Activated B cell treated with CpG ODN at 0.5 μM for 24 hours (primary cell): ENCODE measurements at regions not wholly inside any gene's neighbourhood (a gene's known extent, or its start where the extent isn't known, plus 50 kb on each side); places are given as distances from the start of the nearest gene placed in this dataset.
"Not testable (repeated sequence)": the region's sequence is repeated elsewhere in the genome, so short reads cannot be mapped to it uniquely, and the experiment has no call there.

Experiments
- ATAC-seq: fragments of 200-7000 bp; cut with Tn5 transposase; one replicate; pipeline ENCODE4 v1.10.0; 2021; ENCODE audit warnings: low read depth, mild to moderate bottlenecking, moderate library complexity
- CTCF ChIA-PET: fragments of 350-600 bp; sonication (Branson Sonifier 250); formaldehyde crosslinking; loops from one replicate; lab custom pipeline; 2021; ENCODE audit warnings: antibody characterized with exemption; lab: Charles Lee
- POLR2A ChIA-PET: fragments of 350-600 bp; sonication (Branson Sonifier 250); formaldehyde crosslinking; loops from one replicate; lab custom pipeline; 2021; ENCODE audit warnings: antibody characterized with exemption; lab: Charles Lee
- DNase-seq: peaks from one replicate; pipeline ENCODE4 v3.0.0; 2022
- H3K27ac Mint-ChIP-seq: one replicate; pipeline ENCODE4 v1.8.0; 2020; ENCODE audit warnings: mixed read lengths
- H3K27me3 Mint-ChIP-seq: one replicate; pipeline ENCODE4 v1.8.0; 2021; ENCODE audit warnings: mixed read lengths
- H3K36me3 Mint-ChIP-seq: one replicate; pipeline ENCODE4 v1.8.0; 2021; ENCODE audit warnings: low read depth, mixed read lengths
- H3K4me1 Mint-ChIP-seq: one replicate; pipeline ENCODE4 v1.8.0; 2021; ENCODE audit warnings: mixed read lengths
- H3K4me3 Mint-ChIP-seq: one replicate; pipeline ENCODE4 v1.8.0; 2020; ENCODE audit warnings: mild to moderate bottlenecking, mixed read lengths
- H3K9me3 Mint-ChIP-seq: one replicate; pipeline ENCODE4 v1.8.0; 2020; ENCODE audit warnings: mixed read lengths
- intact Hi-C: fragments of 100-400 bp; cut with micrococcal nuclease; formaldehyde crosslinking; loops from one replicate; pipeline ENCODE4 v1.15.1; 2024
- TF ChIP-seq, protein P1 (sequence below): fragments of 200-600 bp; IDR thresholded peaks from one replicate; pipeline ENCODE4 v1.8.0; 2022; ENCODE audit warnings: antibody characterized with exemption, mild to moderate bottlenecking

DNA sequence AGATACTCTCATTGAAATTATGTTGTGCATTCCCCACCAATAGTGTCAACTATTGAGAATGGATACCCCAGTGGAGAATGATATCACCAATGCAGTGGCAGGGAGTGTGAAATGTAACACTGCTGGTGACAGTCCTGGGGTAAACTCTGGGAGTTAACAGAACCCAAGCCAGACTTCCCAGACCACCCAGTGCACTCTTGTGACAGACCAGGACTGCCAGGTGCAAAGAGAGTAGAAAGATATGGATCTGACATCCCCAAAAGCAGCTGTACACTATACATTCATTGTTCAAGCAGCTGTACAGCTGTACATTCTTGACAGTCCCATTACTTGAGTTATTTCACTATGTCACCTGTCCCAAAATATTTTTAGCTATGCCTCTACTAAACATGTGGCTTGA lies 886.6 kb downstream of the DIAPH3 start:
- ChIA-PET POLR2A (no interaction called here), CTCF (no interaction called here)
- H3K27ac Mint-ChIP-seq, result no peak overlapping the region
- H3K27me3 Mint-ChIP-seq, result no peaks in the 10 kb centered on the region
- no peak for DNase-seq
- no peak overlapping the region for H3K4me3 Mint-ChIP-seq
- intact Hi-C loops, result no loop called here
- TF ChIP-seq, protein P1, sequence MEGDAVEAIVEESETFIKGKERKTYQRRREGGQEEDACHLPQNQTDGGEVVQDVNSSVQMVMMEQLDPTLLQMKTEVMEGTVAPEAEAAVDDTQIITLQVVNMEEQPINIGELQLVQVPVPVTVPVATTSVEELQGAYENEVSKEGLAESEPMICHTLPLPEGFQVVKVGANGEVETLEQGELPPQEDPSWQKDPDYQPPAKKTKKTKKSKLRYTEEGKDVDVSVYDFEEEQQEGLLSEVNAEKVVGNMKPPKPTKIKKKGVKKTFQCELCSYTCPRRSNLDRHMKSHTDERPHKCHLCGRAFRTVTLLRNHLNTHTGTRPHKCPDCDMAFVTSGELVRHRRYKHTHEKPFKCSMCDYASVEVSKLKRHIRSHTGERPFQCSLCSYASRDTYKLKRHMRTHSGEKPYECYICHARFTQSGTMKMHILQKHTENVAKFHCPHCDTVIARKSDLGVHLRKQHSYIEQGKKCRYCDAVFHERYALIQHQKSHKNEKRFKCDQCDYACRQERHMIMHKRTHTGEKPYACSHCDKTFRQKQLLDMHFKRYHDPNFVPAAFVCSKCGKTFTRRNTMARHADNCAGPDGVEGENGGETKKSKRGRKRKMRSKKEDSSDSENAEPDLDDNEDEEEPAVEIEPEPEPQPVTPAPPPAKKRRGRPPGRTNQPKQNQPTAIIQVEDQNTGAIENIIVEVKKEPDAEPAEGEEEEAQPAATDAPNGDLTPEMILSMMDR, result no peak
- H3K9me3 Mint-ChIP-seq, result peaks cover 2% of the 10 kb centered on the region
- no peaks in the 10 kb centered on the region for H3K36me3 Mint-ChIP-seq
- no peak for ATAC-seq
- H3K4me1 Mint-ChIP-seq, result no peaks in the 10 kb centered on the region

DNA sequence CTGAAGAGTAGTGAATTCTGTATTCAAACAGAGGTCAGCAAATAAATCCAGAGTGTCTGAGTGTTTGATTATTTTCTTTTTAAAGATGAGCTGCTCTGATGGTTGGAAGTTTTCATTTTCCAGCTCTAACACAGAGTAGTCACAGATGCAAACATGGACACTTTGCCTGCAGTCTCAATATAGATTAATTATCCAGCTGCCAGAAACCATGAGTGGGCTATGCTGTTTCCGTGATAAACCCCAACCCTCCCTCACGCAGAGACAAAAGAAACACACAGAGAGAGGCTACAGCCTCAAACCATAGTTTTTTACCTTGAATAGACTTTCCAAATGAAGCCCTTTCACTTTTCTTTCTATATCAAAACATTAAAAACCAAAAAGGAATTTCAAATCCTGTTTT lies 884.7 kb downstream of the DIAPH3 start:
- no peak for ATAC-seq
- no peak for DNase-seq
- intact Hi-C loops, result no loop called here
- POLR2A ChIA-PET, result no interaction called here
- CTCF ChIA-PET, result no interaction called here
- Mint-ChIP-seq H3K36me3 (no peaks in the 10 kb centered on the region), H3K27ac (no peak overlapping the region), H3K9me3 (peaks cover 2% of the 10 kb centered on the region), H3K4me3 (no peak overlapping the region), H3K27me3 (no peaks in the 10 kb centered on the region), H3K4me1 (no peaks in the 10 kb centered on the region)
- TF ChIP-seq, protein P1, result no peak

DNA sequence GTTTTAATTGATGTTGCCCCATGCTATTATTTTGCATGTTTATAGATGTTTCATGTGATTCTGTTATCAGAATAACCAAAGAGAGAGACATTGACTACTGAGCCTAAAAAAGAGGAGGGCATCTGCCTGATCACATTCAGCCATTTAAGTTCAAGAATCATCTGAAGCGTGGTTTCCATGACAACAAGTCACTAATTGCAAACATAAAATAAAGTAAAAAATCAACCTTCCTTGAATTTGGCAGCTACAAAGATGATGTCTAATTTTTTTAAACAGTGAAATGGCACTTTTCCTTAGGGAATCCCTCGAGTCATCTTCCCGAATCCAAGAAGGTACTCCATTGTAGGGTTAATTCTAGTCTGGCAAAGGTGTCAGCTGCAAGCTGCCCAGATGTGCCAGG lies 884.2 kb downstream of the DIAPH3 start:
- ATAC-seq (no peak), DNase-seq (no peak)
- no peaks in the 10 kb centered on the region for H3K36me3 Mint-ChIP-seq
- intact Hi-C loops, result no loop called here
- H3K4me1 Mint-ChIP-seq, result no peaks in the 10 kb centered on the region
- ChIA-PET POLR2A (no interaction called here), CTCF (no interaction called here)
- H3K27ac Mint-ChIP-seq, result no peak overlapping the region
- no peaks in the 10 kb centered on the region for H3K27me3 Mint-ChIP-seq
- TF ChIP-seq, protein P1, result no peak
- H3K4me3 Mint-ChIP-seq, result no peak overlapping the region
- H3K9me3 Mint-ChIP-seq, result peaks cover 2% of the 10 kb centered on the region

DNA sequence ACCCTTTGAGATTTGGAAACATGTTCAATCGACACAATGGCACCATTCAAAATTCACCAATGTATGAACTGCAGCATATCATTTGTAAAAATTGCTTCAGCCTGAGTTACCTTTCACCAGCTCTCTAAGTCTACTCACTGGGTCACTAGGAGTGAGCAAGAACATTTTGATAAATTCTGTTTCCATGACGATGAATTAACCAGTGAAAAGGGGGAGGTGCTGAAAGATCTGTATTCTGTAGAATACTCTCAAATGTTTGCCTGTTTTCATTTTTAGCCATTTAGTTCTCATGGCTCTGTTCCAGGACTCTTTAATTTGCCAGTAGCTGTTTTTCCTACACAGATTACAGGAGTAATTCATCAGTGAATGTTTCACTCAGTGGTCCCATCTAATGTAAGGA lies 883.4 kb downstream of the DIAPH3 start:
- Mint-ChIP-seq H3K36me3 (no peaks in the 10 kb centered on the region), H3K4me1 (no peaks in the 10 kb centered on the region), H3K27me3 (no peaks in the 10 kb centered on the region), H3K4me3 (no peak overlapping the region), H3K9me3 (peaks cover 2% of the 10 kb centered on the region), H3K27ac (no peak overlapping the region)
- POLR2A ChIA-PET, result no interaction called here
- intact Hi-C loops, result no loop called here
- DNase-seq (no peak), ATAC-seq (no peak)
- CTCF ChIA-PET, result no interaction called here
- TF ChIP-seq, protein P1, result no peak

DNA sequence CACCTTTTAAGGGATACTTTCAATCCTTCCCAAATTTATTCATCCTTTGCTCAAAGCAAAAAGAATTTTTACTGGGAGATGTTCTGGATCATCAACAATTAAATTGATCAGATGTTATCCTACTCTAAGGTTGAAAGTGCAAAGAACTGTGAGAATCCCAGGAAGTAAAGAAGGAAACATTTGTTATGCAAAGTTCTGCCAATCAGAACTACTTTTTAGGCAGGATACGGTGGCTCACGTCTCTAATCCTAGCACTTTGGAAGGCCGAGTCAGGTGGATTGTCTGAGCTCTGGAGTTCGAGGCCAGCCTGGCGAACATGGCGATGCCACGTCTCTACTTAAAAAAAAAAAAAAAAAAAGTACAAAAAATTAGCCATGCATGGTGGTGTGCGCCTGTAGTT lies 882.3 kb downstream of the DIAPH3 start:
- DNase-seq, result no peak
- H3K9me3 Mint-ChIP-seq, result peaks cover 4% of the 10 kb centered on the region
- H3K4me1 Mint-ChIP-seq, result no peaks in the 10 kb centered on the region
- no peak for ATAC-seq
- no peak overlapping the region for H3K27ac Mint-ChIP-seq
- H3K36me3 Mint-ChIP-seq, result no peaks in the 10 kb centered on the region
- intact Hi-C loops, result no loop called here
- POLR2A ChIA-PET, result no interaction called here
- TF ChIP-seq, protein P1, result no peak
- no peaks in the 10 kb centered on the region for H3K27me3 Mint-ChIP-seq
- H3K4me3 Mint-ChIP-seq, result no peak overlapping the region
- CTCF ChIA-PET, result no interaction called here

DNA sequence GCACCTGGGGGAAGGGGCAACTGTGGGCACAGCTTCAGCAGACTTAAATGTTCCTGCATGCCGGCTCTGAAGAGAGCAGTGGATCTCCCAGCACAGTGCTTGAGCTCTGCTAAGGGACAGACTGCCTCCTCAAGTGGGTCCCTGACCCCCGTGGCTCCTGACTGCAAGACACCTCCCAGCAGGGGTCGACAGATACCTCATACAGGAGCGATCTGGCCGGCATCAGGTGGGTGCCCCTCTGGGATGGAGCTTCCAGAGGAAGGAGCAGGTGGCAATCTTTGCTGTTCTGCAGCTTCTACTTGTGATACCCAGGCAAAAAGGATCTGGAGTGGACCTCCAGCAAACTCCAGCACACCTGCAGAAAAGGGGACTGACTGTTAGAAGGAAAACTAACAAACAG lies 871.5 kb downstream of the DIAPH3 start:
- DNase-seq, intact Hi-C loops, H3K27ac Mint-ChIP-seq, H3K4me1 Mint-ChIP-seq, POLR2A ChIA-PET, H3K4me3 Mint-ChIP-seq, CTCF ChIA-PET, ATAC-seq, H3K27me3 Mint-ChIP-seq, H3K36me3 Mint-ChIP-seq: not testable (repeated sequence)
- H3K9me3 Mint-ChIP-seq, result peaks cover 19% of the 10 kb centered on the region
